Spleen (tissue), 7 donors: ENCODE measurements at regions not wholly inside any gene's neighbourhood (a gene's known extent, or its start where the extent isn't known, plus 50 kb on each side); places are given as distances from the start of the nearest gene placed in this dataset.

Experiments used
- CTCF ChIP-seq, 11 experiments: fragments of 200-600 bp in 7 of 11; fragments of 450-650 bp in 4 of 11; sonication (generic) in 4 of 11; IDR thresholded peaks in 8 of 11; conservative IDR thresholded peaks in 3 of 11; 1 replicate in 7 of 11; 2 replicates in 4 of 11; pipeline versions ENCODE4 v1.4.0 to v1.8.0; 2016 to 2021; ENCODE audit warnings: antibody characterized with exemption in 11 of 11, inconsistent platforms in 4 of 11, mild to moderate bottlenecking in 1 of 11
- POLR2A ChIP-seq, 3 donors: fragments of 450-650 bp; IDR thresholded peaks; one replicate each; pipeline ENCODE4 v1.5.1; 2017; ENCODE audit warnings: antibody characterized with exemption in 3 of 3, mild to moderate bottlenecking in 1 of 3
- donor health status: DM: no; HTN: no; CAD: no; lungs with moderate emphysema.
- donor health status: DM: no; HTN: no; CAD: no.
- donor health status: DM: no; HTN: no; CAD: no.

DNA sequence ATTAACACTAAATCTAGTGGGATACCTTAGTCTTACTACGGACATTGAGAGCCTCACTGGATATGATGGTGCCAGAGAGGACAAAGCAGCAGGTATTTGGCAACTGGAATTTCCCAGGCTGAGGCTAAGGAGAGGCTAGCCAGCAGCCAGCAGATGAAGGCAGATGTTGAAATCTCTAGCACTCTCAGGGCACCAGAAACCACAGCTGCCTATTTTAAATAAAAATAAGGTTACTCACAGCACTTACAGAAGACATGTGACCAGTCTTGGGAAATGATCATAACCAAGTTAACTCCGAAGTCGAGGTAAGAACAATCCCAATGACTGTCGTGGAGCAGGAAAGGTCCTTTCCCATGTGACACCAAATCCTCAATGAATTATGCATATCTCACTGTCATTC, 1726.0 kb downstream of the EFNB2 start:
- TF ChIP-seq CTCF (IDR thresholded peaks at IDR 0.05 in 8 of 11, conservative IDR thresholded peaks at IDR 0.05 in 3 of 11) (no peak), POLR2A (IDR thresholded peaks at IDR 0.05) (no peak)
